GM23338 (cell line): ENCODE measurements at regions not wholly inside any gene's neighbourhood (a gene's known extent, or its start where the extent isn't known, plus 50 kb on each side); places are given as distances from the start of the nearest gene placed in this dataset.

Experiments
- CREB1 ChIP-seq: fragments of 250-450 bp; sonication (Bioruptor Pico); IDR thresholded peaks from 2 replicates; pipeline ENCODE4 v1.5.0; 2020; ENCODE audit warnings: low read depth, mild to moderate bottlenecking, moderate library complexity
- EZH2 ChIP-seq: fragments of 200-600 bp; sonication (generic); IDR thresholded peaks from one replicate; pipeline ENCODE4 v1.8.0; 2017; ENCODE audit warnings: antibody characterized with exemption, mild to moderate bottlenecking, low read depth; ENCODE audit not compliant: unreplicated experiment
- EZH2phosphoT487 ChIP-seq: fragments of 200-600 bp; sonication (generic); IDR thresholded peaks from one replicate; pipeline ENCODE4 v1.8.1; 2018; ENCODE audit warnings: antibody characterized with exemption; ENCODE audit not compliant: unreplicated experiment
- JUNB ChIP-seq: IDR thresholded peaks from one replicate; pipeline ENCODE4 v1.6.1; 2016; ENCODE audit warnings: antibody characterized with exemption; ENCODE audit not compliant: unreplicated experiment
- NANOG ChIP-seq: IDR thresholded peaks from 2 replicates; pipeline ENCODE4 v1.6.1; 2016; ENCODE audit warnings: antibody characterized with exemption, borderline replicate concordance
- POLR2AphosphoS5 ChIP-seq: IDR thresholded peaks from 2 replicates; pipeline ENCODE4 v1.6.1; 2016; ENCODE audit warnings: antibody characterized with exemption, low read depth
- ZNF114 ChIP-seq: fragments of 250-450 bp; sonication (Bioruptor Pico); IDR thresholded peaks from 2 replicates; pipeline ENCODE4 v1.5.0; 2020; ENCODE audit warnings: mild to moderate bottlenecking, moderate library complexity
- TF ChIP-seq, protein P1 (sequence below), 2 experiments: fragments of 200-600 bp in 1 of 2; sonication (generic) in 1 of 2; conservative IDR thresholded peaks; 2 replicates each; pipeline versions ENCODE4 v1.5.1 to v1.6.1; 2016 to 2017; ENCODE audit warnings: antibody characterized with exemption in 2 of 2, low read depth in 2 of 2, mild to moderate bottlenecking in 2 of 2, moderate library complexity in 1 of 2
- TF ChIP-seq, protein P2 (sequence below): IDR thresholded peaks from one replicate; pipeline ENCODE4 v1.6.1; 2018; ENCODE audit warnings: antibody characterized with exemption; ENCODE audit not compliant: unreplicated experiment
- TF ChIP-seq, protein P3 (sequence below): fragments of 250-450 bp; sonication (Bioruptor Pico); IDR thresholded peaks from 2 replicates; pipeline ENCODE4 v1.5.0; 2020; ENCODE audit warnings: mild to moderate bottlenecking, moderate library complexity
- TF ChIP-seq, protein P4 (sequence below): IDR thresholded peaks from 2 replicates; pipeline ENCODE4 v1.6.1; 2016; ENCODE audit warnings: antibody characterized with exemption

DNA sequence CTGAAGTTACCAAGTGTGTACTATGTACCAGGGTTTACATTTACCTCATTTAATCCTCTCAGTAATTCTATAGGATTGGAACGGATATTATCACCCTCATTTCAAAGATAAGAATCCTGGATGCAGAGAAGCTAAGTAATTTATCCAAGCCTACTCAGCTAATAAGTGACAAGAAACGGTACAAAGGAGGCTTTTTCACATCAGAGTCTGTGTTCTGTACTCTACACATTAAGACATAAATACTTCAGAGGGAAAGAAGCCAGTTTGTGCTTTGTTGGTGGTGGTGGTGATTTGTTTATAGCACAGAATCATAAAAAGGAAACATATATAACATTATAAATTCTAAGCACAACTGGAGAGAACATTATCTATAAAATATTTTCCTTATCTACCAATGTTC is 88.3 kb upstream of the HMGCLL1 start:
- TF ChIP-seq, protein P1, sequence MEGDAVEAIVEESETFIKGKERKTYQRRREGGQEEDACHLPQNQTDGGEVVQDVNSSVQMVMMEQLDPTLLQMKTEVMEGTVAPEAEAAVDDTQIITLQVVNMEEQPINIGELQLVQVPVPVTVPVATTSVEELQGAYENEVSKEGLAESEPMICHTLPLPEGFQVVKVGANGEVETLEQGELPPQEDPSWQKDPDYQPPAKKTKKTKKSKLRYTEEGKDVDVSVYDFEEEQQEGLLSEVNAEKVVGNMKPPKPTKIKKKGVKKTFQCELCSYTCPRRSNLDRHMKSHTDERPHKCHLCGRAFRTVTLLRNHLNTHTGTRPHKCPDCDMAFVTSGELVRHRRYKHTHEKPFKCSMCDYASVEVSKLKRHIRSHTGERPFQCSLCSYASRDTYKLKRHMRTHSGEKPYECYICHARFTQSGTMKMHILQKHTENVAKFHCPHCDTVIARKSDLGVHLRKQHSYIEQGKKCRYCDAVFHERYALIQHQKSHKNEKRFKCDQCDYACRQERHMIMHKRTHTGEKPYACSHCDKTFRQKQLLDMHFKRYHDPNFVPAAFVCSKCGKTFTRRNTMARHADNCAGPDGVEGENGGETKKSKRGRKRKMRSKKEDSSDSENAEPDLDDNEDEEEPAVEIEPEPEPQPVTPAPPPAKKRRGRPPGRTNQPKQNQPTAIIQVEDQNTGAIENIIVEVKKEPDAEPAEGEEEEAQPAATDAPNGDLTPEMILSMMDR (conservative IDR thresholded peaks at IDR 0.05; ENCODE audit: low read depth in 2 of 2), result no peak
- TF ChIP-seq, protein P2, sequence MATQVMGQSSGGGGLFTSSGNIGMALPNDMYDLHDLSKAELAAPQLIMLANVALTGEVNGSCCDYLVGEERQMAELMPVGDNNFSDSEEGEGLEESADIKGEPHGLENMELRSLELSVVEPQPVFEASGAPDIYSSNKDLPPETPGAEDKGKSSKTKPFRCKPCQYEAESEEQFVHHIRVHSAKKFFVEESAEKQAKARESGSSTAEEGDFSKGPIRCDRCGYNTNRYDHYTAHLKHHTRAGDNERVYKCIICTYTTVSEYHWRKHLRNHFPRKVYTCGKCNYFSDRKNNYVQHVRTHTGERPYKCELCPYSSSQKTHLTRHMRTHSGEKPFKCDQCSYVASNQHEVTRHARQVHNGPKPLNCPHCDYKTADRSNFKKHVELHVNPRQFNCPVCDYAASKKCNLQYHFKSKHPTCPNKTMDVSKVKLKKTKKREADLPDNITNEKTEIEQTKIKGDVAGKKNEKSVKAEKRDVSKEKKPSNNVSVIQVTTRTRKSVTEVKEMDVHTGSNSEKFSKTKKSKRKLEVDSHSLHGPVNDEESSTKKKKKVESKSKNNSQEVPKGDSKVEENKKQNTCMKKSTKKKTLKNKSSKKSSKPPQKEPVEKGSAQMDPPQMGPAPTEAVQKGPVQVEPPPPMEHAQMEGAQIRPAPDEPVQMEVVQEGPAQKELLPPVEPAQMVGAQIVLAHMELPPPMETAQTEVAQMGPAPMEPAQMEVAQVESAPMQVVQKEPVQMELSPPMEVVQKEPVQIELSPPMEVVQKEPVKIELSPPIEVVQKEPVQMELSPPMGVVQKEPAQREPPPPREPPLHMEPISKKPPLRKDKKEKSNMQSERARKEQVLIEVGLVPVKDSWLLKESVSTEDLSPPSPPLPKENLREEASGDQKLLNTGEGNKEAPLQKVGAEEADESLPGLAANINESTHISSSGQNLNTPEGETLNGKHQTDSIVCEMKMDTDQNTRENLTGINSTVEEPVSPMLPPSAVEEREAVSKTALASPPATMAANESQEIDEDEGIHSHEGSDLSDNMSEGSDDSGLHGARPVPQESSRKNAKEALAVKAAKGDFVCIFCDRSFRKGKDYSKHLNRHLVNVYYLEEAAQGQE, result no peak
- TF ChIP-seq POLR2AphosphoS5, result no peak
- no peak for TF ChIP-seq EZH2
- TF ChIP-seq, protein P3, sequence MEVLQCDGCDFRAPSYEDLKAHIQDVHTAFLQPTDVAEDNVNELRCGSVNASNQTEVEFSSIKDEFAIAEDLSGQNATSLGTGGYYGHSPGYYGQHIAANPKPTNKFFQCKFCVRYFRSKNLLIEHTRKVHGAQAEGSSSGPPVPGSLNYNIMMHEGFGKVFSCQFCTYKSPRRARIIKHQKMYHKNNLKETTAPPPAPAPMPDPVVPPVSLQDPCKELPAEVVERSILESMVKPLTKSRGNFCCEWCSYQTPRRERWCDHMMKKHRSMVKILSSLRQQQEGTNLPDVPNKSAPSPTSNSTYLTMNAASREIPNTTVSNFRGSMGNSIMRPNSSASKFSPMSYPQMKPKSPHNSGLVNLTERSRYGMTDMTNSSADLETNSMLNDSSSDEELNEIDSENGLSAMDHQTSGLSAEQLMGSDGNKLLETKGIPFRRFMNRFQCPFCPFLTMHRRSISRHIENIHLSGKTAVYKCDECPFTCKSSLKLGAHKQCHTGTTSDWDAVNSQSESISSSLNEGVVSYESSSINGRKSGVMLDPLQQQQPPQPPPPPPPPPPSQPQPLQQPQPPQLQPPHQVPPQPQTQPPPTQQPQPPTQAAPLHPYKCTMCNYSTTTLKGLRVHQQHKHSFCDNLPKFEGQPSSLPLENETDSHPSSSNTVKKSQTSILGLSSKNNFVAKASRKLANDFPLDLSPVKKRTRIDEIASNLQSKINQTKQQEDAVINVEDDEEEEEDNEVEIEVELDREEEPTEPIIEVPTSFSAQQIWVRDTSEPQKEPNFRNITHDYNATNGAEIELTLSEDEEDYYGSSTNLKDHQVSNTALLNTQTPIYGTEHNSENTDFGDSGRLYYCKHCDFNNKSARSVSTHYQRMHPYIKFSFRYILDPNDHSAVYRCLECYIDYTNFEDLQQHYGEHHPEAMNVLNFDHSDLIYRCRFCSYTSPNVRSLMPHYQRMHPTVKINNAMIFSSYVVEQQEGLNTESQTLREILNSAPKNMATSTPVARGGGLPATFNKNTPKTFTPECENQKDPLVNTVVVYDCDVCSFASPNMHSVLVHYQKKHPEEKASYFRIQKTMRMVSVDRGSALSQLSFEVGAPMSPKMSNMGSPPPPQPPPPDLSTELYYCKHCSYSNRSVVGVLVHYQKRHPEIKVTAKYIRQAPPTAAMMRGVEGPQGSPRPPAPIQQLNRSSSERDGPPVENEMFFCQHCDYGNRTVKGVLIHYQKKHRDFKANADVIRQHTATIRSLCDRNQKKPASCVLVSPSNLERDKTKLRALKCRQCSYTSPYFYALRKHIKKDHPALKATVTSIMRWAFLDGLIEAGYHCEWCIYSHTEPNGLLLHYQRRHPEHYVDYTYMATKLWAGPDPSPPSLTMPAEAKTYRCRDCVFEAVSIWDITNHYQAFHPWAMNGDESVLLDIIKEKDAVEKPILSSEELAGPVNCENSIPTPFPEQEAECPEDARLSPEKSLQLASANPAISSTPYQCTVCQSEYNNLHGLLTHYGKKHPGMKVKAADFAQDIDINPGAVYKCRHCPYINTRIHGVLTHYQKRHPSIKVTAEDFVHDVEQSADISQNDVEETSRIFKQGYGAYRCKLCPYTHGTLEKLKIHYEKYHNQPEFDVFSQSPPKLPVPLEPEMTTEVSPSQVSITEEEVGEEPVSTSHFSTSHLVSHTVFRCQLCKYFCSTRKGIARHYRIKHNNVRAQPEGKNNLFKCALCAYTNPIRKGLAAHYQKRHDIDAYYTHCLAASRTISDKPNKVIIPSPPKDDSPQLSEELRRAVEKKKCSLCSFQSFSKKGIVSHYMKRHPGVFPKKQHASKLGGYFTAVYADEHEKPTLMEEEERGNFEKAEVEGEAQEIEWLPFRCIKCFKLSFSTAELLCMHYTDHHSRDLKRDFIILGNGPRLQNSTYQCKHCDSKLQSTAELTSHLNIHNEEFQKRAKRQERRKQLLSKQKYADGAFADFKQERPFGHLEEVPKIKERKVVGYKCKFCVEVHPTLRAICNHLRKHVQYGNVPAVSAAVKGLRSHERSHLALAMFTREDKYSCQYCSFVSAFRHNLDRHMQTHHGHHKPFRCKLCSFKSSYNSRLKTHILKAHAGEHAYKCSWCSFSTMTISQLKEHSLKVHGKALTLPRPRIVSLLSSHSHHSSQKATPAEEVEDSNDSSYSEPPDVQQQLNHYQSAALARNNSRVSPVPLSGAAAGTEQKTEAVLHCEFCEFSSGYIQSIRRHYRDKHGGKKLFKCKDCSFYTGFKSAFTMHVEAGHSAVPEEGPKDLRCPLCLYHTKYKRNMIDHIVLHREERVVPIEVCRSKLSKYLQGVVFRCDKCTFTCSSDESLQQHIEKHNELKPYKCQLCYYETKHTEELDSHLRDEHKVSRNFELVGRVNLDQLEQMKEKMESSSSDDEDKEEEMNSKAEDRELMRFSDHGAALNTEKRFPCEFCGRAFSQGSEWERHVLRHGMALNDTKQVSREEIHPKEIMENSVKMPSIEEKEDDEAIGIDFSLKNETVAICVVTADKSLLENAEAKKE (CRISPR knock-in tag), result no peak
- TF ChIP-seq, protein P4, sequence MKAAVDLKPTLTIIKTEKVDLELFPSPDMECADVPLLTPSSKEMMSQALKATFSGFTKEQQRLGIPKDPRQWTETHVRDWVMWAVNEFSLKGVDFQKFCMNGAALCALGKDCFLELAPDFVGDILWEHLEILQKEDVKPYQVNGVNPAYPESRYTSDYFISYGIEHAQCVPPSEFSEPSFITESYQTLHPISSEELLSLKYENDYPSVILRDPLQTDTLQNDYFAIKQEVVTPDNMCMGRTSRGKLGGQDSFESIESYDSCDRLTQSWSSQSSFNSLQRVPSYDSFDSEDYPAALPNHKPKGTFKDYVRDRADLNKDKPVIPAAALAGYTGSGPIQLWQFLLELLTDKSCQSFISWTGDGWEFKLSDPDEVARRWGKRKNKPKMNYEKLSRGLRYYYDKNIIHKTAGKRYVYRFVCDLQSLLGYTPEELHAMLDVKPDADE, result no peak
- no peak for TF ChIP-seq NANOG
- TF ChIP-seq JUNB, result no peak
- TF ChIP-seq CREB1 (CRISPR knock-in tag), result no peak
- TF ChIP-seq ZNF114, result no peak
- no peak for TF ChIP-seq EZH2phosphoT487
